ENCODE measurements at regions not wholly inside any gene's neighbourhood (a gene's known extent, or its start where the extent isn't known, plus 50 kb on each side); places are given as distances from the start of the nearest gene placed in this dataset.

DNA sequence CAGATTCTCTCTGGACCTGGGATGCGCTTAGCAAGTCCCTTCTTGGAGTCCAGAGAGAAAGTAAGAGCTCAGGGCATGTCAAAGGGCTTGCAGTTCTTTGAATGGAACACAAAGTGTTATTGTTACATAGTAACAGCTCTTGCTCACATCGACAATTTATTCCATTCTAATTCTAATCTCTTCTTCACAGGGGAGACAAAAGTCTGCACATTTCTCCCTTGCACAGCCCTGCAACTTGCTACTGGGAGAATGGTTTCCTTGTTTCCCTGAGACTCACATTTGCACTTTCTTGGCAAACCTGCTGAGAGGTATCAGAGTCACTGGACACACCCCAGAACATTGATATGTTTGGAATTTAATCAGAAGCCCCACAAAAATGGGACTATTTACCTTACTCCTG is 209.9 kb upstream of the IGF1 start:
- TF ChIP-seq POLR2A (IDR thresholded peaks at IDR 0.05; ENCODE audit: low read length) (no peak), GATA1 (IDR thresholded peaks at IDR 0.05; ENCODE audit: low read depth, low read length) (no peak)

All from erythroblast (primary cell).